DMS 273 (cell line): ENCODE measurements at regions not wholly inside any gene's neighbourhood (a gene's known extent, or its start where the extent isn't known, plus 50 kb on each side); places are given as distances from the start of the nearest gene placed in this dataset.

Experiments used
- DNase-seq: peaks from one replicate; lab custom pipeline; 2025; ENCODE audit not compliant: unreplicated experiment; lab: John Stamatoyannopoulos, UW

- DNase-seq = no peak
These were observed 81.9 kb upstream of the TMLHE start for GRCh38 chrX:155694649-155695048.

GRCh38 chrX:155682834-155683233 lies 70.1 kb upstream of the TMLHE start:
- no peak for DNase-seq

GRCh38 chrX:155679715-155680114 lies 67.0 kb upstream of the TMLHE start:
- DNase-seq = no peak

GRCh38 chrX:155673338-155673737 lies 60.6 kb upstream of the TMLHE start:
- no peak for DNase-seq

GRCh38 chrX:155666741-155667140 lies 54.0 kb upstream of the TMLHE start:
- no peak for DNase-seq
